ENCODE measurements at regions not wholly inside any gene's neighbourhood (a gene's known extent, or its start where the extent isn't known, plus 50 kb on each side); places are given as distances from the start of the nearest gene placed in this dataset.

GRCh38 chr5:61827445-61827975 lies 478.5 kb upstream of the KIF2A start:
- no peak for DNase-seq (ENCODE audit: low read depth)
- TF ChIP-seq CTCF (IDR thresholded peaks at IDR 0.05; ENCODE audit: control insufficient read depth, extremely low read depth, insufficient read depth), result no peak
- H3K4me3 ChIP-seq (ENCODE audit: low read depth, low read length), result no peak overlapping the region

GRCh38 chr5:61828856-61829255 lies 477.1 kb upstream of the KIF2A start:
- DNase-seq (ENCODE audit: low read depth), result no peak
- no peak overlapping the region for H3K4me3 ChIP-seq (ENCODE audit: low read depth, low read length)
- TF ChIP-seq CTCF (IDR thresholded peaks at IDR 0.05; ENCODE audit: control insufficient read depth, extremely low read depth, insufficient read depth), result no peak

GRCh38 chr5:61831736-61832135 lies 474.3 kb upstream of the KIF2A start:
- H3K4me3 ChIP-seq (ENCODE audit: low read depth, low read length), result no peak overlapping the region
- no peak for TF ChIP-seq CTCF (IDR thresholded peaks at IDR 0.05; ENCODE audit: control insufficient read depth, extremely low read depth, insufficient read depth)
- DNase-seq (ENCODE audit: low read depth), result no peak

- H3K4me3 ChIP-seq (ENCODE audit: low read depth, low read length), result no peak overlapping the region
- no peak for DNase-seq (ENCODE audit: low read depth)
- no peak for TF ChIP-seq CTCF (IDR thresholded peaks at IDR 0.05; ENCODE audit: control insufficient read depth, extremely low read depth, insufficient read depth)
Observed at GRCh38 chr5:61837788-61838187, 468.2 kb upstream of the KIF2A start.

GRCh38 chr5:61840361-61840760 lies 465.6 kb upstream of the KIF2A start:
- no peak for DNase-seq (ENCODE audit: low read depth)
- TF ChIP-seq CTCF (IDR thresholded peaks at IDR 0.05; ENCODE audit: control insufficient read depth, extremely low read depth, insufficient read depth), result no peak

GRCh38 chr5:61842840-61843239 lies 463.2 kb upstream of the KIF2A start:
- no peak for TF ChIP-seq CTCF (IDR thresholded peaks at IDR 0.05; ENCODE audit: control insufficient read depth, extremely low read depth, insufficient read depth)
- H3K4me3 ChIP-seq (ENCODE audit: low read depth, low read length), result no peak overlapping the region
- DNase-seq (ENCODE audit: low read depth), result no peak

More at GRCh38 chr5:61840361-61840760, 465.6 kb upstream of the KIF2A start:
- H3K4me3 ChIP-seq (ENCODE audit: low read depth, low read length), result no peak overlapping the region

- TF ChIP-seq CTCF (IDR thresholded peaks at IDR 0.05; ENCODE audit: control insufficient read depth, extremely low read depth, insufficient read depth), result no peak
- H3K4me3 ChIP-seq (ENCODE audit: low read depth, low read length), result no peak overlapping the region
Observed at GRCh38 chr5:61850696-61851095, 455.3 kb upstream of the KIF2A start.

More at GRCh38 chr5:61850696-61851095, 455.3 kb upstream of the KIF2A start:
- DNase-seq (ENCODE audit: low read depth), result no peak

Measured in LNCaP clone FGC (cell line).